HEK293 (cell line): ENCODE measurements at regions not wholly inside any gene's neighbourhood (a gene's known extent, or its start where the extent isn't known, plus 50 kb on each side); places are given as distances from the start of the nearest gene placed in this dataset.

ENCODE experiments used
- CTCF ChIA-PET: fragments of 350-600 bp; formaldehyde crosslinking; extraction: SDS; loops from one replicate; lab custom pipeline; 2021; ENCODE audit warnings: antibody characterized with exemption; lab: Yijun Ruan, JAX
- POLR2A ChIA-PET: fragments of 300-600 bp; formaldehyde crosslinking; extraction: SDS; loops from one replicate; lab custom pipeline; 2020; ENCODE audit warnings: antibody characterized with exemption, inconsistent platforms; lab: Yijun Ruan, JAX
- H3K27ac ChIP-seq: fragments of 200-500 bp; sonication (Bioruptor generic); 2 replicates; pipeline ENCODE4 v1.5.1; 2014; ENCODE audit warnings: low read depth, low read length, control low read depth, inconsistent platforms; ENCODE audit errors: extremely low read depth
- H3K36me3 ChIP-seq, 2 experiments: fragments of 200-500 bp in 1 of 2; sonication (Bioruptor generic) in 1 of 2; 1 replicate in 1 of 2; 2 replicates in 1 of 2; pipeline ENCODE4 v1.5.1; 2014 to 2017; ENCODE audit warnings: inconsistent platforms in 2 of 2, low read length in 2 of 2; ENCODE audit not compliant: control insufficient read depth in 2 of 2, insufficient read depth in 1 of 2
- H3K4me1 ChIP-seq: fragments of 200-500 bp; sonication (Bioruptor generic); 2 replicates; pipeline ENCODE4 v1.5.1; 2014; ENCODE audit warnings: mild to moderate bottlenecking, low read length, inconsistent platforms; ENCODE audit not compliant: control insufficient read depth, insufficient read depth
- H3K4me3 ChIP-seq: 2 replicates; pipeline ENCODE4 v1.5.1; 2011; ENCODE audit warnings: low read depth, mild to moderate bottlenecking, control low read depth, low read length, moderate library complexity
- H3K9me3 ChIP-seq: fragments of 200-500 bp; sonication (Bioruptor generic); 2 replicates; pipeline ENCODE4 v1.5.1; 2014; ENCODE audit warnings: low read depth, low read length, inconsistent platforms; ENCODE audit not compliant: control insufficient read depth, insufficient read depth
- KLF9 ChIP-seq: fragments of 450-650 bp; formaldehyde crosslinking; IDR thresholded peaks from 2 replicates; pipeline ENCODE4 v1.5.1; 2016; ENCODE audit warnings: missing biosample characterization, missing genetic modification characterization, low read depth
- MYNN ChIP-seq: fragments of 450-650 bp; formaldehyde crosslinking; IDR thresholded peaks from 2 replicates; pipeline ENCODE4 v1.5.1; 2016; ENCODE audit warnings: missing biosample characterization, missing genetic modification characterization, borderline replicate concordance
- PRDM1 ChIP-seq: fragments of 450-650 bp; formaldehyde crosslinking; IDR thresholded peaks from 2 replicates; pipeline ENCODE4; 2016; ENCODE audit warnings: missing biosample characterization, missing genetic modification characterization
- SALL2 ChIP-seq: fragments of 450-650 bp; formaldehyde crosslinking; IDR thresholded peaks from 2 replicates; pipeline ENCODE4 v1.5.0; 2017; ENCODE audit warnings: missing biosample characterization, mild to moderate bottlenecking, missing genetic modification characterization, borderline replicate concordance
- SP7 ChIP-seq: fragments of 450-650 bp; formaldehyde crosslinking; IDR thresholded peaks from 2 replicates; pipeline ENCODE4 v1.5.1; 2016; ENCODE audit warnings: missing biosample characterization, missing genetic modification characterization
- ZBTB17 ChIP-seq: fragments of 450-650 bp; formaldehyde crosslinking; IDR thresholded peaks from 2 replicates; pipeline ENCODE4 v1.5.1; 2016; ENCODE audit warnings: missing biosample characterization, missing genetic modification characterization
- ZNF132 ChIP-seq: fragments of 450-650 bp; formaldehyde crosslinking; IDR thresholded peaks from 2 replicates; pipeline ENCODE4 v1.5.1; 2017; ENCODE audit warnings: missing biosample characterization, missing genetic modification characterization, borderline replicate concordance
- ZNF184 ChIP-seq: fragments of 450-650 bp; IDR thresholded peaks from 2 replicates; pipeline ENCODE4 v1.5.1; 2018; ENCODE audit warnings: missing biosample characterization, mild to moderate bottlenecking, missing genetic modification characterization
- ZNF214 ChIP-seq: fragments of 450-650 bp; formaldehyde crosslinking; IDR thresholded peaks from 2 replicates; pipeline ENCODE4 v1.5.1; 2017; ENCODE audit warnings: missing biosample characterization, mild to moderate bottlenecking, missing genetic modification characterization, borderline replicate concordance
- ZNF23 ChIP-seq: fragments of 450-650 bp; formaldehyde crosslinking; IDR thresholded peaks from 2 replicates; pipeline ENCODE4 v1.5.1; 2016; ENCODE audit warnings: missing biosample characterization, missing genetic modification characterization, borderline replicate concordance
- ZNF391 ChIP-seq: fragments of 450-650 bp; formaldehyde crosslinking; IDR thresholded peaks from 2 replicates; pipeline ENCODE4 v1.5.1; 2016; ENCODE audit warnings: low read depth, missing biosample characterization, missing genetic modification characterization, borderline replicate concordance
- ZNF510 ChIP-seq: fragments of 450-650 bp; formaldehyde crosslinking; IDR thresholded peaks from 2 replicates; pipeline ENCODE4 v1.5.1; 2018; ENCODE audit warnings: mild to moderate bottlenecking, missing genetic modification characterization, missing biosample characterization; ENCODE audit not compliant: insufficient replicate concordance
- ZNF792 ChIP-seq: fragments of 450-650 bp; formaldehyde crosslinking; IDR thresholded peaks from 2 replicates; pipeline ENCODE4 v1.5.1; 2016; ENCODE audit warnings: missing biosample characterization, missing genetic modification characterization
- TF ChIP-seq, protein P1 (sequence below): fragments of 450-650 bp; formaldehyde crosslinking; IDR thresholded peaks from 2 replicates; pipeline ENCODE4 v1.5.1; 2016; ENCODE audit warnings: missing biosample characterization, missing genetic modification characterization
- TF ChIP-seq, protein P2 (sequence below): fragments of 450-650 bp; formaldehyde crosslinking; IDR thresholded peaks from 2 replicates; pipeline ENCODE4 v1.5.1; 2016; ENCODE audit warnings: missing biosample characterization, missing genetic modification characterization
- TF ChIP-seq, protein P3 (sequence below): fragments of 450-650 bp; formaldehyde crosslinking; IDR thresholded peaks from 2 replicates; pipeline ENCODE4 v1.5.1; 2016; ENCODE audit warnings: missing biosample characterization, missing genetic modification characterization

DNA sequence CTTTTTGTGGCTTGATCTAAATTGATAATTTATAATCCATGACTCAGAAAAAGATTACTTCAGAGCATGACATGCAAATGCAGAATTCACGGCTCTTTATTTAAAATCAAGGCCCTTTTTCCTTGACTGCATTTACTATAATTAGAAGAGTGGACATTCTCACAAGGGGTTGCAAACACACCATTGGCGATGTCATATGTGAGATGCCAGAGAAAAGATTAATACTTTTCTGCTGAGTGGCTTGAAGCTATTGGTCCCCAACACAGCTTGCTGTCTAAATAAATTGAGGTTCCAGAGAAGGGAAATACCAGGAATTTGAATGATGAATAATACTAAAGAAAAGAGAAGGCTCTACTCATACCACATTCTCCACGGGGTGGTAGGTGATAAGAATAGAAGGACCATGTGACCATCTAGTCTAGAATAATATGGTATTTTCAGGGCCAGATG, 78.7 kb upstream of the ARID5B start:
- H3K4me3 ChIP-seq = no peak overlapping the region
- no peaks in the 10 kb centered on the region for H3K9me3 ChIP-seq
- ChIA-PET CTCF (interaction anchor here (0.6 to 0.7 kb wide), 2 partner anchors 14 to 906 kb away, joined by 3 to 4 read pairs; no protein-coding TSS in a partner anchor), POLR2A (no interaction called here)
- no peak overlapping the region for H3K27ac ChIP-seq
- no peaks in the 10 kb centered on the region for H3K36me3 ChIP-seq
- TF ChIP-seq ZNF391 (tag by site-specific recombination) (no peak), ZNF214 (tag by site-specific recombination) (no peak), ZNF184 (tag by site-specific recombination) (peak; percentile 45; the same call in 1 of the 2 replicates)
- H3K4me1 ChIP-seq = no peaks in the 10 kb centered on the region

DNA sequence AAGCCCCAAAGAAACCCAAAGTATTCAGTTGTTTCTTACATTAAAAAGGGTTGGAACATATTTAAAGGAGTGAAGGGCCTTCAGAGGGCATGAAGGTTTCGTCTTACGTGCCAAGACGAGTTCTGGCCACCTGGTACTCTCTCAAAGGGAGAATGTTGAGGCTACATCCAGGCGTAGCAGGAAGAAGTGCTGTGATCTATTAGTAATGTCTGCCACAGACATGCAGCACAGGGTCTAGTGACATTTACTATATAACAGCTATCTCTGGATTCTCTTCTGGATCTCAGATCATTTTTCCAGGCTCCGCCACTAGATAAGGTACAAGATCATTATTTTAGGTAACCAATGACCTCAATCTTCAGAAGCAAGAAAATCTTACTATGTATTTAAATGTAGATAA, 76.5 kb upstream of the ARID5B start:
- ChIA-PET POLR2A (no interaction called here), CTCF (interaction anchor here (2.6 kb wide), 1 partner anchor 10 kb away, joined by 7 read pairs; no protein-coding TSS in a partner anchor)
- Histone ChIP-seq H3K4me1 (no peaks in the 10 kb centered on the region), H3K4me3 (no peak overlapping the region), H3K36me3 (no peaks in the 10 kb centered on the region), H3K9me3 (no peaks in the 10 kb centered on the region), H3K27ac (no peak overlapping the region)
- TF ChIP-seq SP7 (tag by site-specific recombination) (no peak), MYNN (no peak), ZBTB17 (peak; percentile 70), ZNF23 (tag by site-specific recombination) (peak; percentile 78; the same call in 1 of the 2 replicates), ZNF510 (tag by site-specific recombination) (no peak), SALL2 (no peak)

DNA sequence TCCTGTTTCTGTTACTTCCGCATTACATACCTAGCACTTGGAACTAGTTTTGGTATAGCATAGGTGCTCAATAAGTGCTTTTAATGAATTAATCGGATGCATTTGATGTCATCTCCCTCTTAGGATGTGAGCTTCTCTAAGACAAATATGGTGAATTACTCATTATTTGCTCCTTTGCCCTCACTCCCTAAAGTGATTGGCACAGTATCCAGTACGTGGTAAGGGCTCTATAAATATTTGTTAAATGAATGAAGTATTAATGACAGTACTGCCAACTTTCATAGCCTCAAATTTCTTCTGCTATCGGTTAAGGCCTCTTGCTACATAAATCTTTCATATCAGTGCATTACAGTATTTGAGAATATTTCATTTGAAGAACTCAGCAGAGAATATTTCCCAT, 75.9 kb upstream of the ARID5B start:
- Histone ChIP-seq H3K36me3 (no peaks in the 10 kb centered on the region), H3K4me1 (no peaks in the 10 kb centered on the region), H3K9me3 (no peaks in the 10 kb centered on the region), H3K27ac (no peak overlapping the region), H3K4me3 (no peak overlapping the region)
- POLR2A ChIA-PET = no interaction called here
- CTCF ChIA-PET = interaction anchor here (2.6 kb wide), 1 partner anchor 9 kb away, joined by 7 read pairs; no protein-coding TSS in a partner anchor
- TF ChIP-seq, protein P1, sequence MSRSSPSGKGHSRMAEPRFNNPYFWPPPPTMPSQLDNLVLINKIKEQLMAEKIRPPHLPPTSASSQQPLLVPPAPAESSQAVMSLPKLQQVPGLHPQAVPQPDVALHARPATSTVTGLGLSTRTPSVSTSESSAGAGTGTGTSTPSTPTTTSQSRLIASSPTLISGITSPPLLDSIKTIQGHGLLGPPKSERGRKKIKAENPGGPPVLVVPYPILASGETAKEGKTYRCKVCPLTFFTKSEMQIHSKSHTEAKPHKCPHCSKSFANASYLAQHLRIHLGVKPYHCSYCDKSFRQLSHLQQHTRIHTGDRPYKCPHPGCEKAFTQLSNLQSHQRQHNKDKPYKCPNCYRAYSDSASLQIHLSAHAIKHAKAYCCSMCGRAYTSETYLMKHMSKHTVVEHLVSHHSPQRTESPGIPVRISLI (tag by site-specific recombination) = no peak
- no peak for TF ChIP-seq PRDM1 (tag by site-specific recombination)
- TF ChIP-seq ZNF132 (tag by site-specific recombination) = no peak
- TF ChIP-seq KLF9 (tag by site-specific recombination) = no peak
- TF ChIP-seq ZNF792 (tag by site-specific recombination) = no peak
- no peak for TF ChIP-seq SALL2
- TF ChIP-seq, protein P2, sequence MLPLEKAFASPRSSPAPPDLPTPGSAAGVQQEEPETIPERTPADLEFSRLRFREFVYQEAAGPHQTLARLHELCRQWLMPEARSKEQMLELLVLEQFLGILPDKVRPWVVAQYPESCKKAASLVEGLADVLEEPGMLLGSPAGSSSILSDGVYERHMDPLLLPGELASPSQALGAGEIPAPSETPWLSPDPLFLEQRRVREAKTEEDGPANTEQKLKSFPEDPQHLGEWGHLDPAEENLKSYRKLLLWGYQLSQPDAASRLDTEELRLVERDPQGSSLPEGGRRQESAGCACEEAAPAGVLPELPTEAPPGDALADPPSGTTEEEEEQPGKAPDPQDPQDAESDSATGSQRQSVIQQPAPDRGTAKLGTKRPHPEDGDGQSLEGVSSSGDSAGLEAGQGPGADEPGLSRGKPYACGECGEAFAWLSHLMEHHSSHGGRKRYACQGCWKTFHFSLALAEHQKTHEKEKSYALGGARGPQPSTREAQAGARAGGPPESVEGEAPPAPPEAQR (tag by site-specific recombination) = no peak
- TF ChIP-seq, protein P3, sequence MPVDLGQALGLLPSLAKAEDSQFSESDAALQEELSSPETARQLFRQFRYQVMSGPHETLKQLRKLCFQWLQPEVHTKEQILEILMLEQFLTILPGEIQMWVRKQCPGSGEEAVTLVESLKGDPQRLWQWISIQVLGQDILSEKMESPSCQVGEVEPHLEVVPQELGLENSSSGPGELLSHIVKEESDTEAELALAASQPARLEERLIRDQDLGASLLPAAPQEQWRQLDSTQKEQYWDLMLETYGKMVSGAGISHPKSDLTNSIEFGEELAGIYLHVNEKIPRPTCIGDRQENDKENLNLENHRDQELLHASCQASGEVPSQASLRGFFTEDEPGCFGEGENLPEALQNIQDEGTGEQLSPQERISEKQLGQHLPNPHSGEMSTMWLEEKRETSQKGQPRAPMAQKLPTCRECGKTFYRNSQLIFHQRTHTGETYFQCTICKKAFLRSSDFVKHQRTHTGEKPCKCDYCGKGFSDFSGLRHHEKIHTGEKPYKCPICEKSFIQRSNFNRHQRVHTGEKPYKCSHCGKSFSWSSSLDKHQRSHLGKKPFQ = no peak
- no peak for TF ChIP-seq ZNF23 (tag by site-specific recombination)
